ENCODE measurements at regions not wholly inside any gene's neighbourhood (a gene's known extent, or its start where the extent isn't known, plus 50 kb on each side); places are given as distances from the start of the nearest gene placed in this dataset.

- no peak for DNase-seq
- Mint-ChIP-seq H3K4me1 (no peaks in the 10 kb centered on the region), H3K27me3 (no peaks in the 10 kb centered on the region), H3K4me3 (no peak overlapping the region), H3K9me3 (peaks cover 0 to 12% (median under 1%) of the 10 kb centered on the region in 7 donors), H3K27ac (no peak overlapping the region), H3K36me3 (no peaks in the 10 kb centered on the region)
- no peak for ATAC-seq (ENCODE audit: low read depth in 2 of 2)
Measured at GRCh38 chr4:126087101-126087500, 772.3 kb downstream of the FAT4 start.

DNA sequence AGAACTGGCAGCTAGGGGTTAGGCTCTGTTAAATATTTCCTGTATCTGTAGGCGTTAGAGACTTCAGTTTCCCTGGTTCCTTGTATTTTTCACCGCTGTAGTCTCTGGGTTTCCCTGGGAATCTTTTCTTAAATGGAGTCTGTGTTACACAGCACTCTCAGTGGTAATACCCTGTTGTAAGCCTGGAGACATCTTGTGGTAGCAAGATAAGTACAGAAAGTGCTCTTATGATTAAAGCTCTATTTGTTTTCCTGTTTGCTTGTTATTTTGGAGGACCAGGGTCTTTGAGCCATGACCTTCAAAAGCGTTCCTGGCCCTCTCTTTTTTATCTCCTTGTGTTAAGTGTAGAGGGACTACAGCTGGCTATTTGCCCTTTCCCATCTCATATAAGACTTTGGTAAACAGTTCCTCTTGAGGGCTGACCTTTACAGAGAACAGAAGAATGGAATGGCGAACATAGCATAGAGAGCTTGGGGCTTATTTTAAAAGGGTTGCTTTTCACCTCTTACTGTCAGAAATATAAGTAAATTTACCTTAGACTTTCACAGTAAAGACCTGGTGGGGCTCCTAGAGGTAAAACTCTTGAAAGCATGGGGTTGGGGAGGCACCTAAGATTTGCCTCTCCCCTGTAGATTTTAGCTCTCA lies 782.5 kb downstream of the FAT4 start:
- H3K27me3 Mint-ChIP-seq, result no peaks in the 10 kb centered on the region
- DNase-seq (no peak), ATAC-seq (ENCODE audit: low read depth in 2 of 2) (no peak)
- H3K9me3 Mint-ChIP-seq, result peaks cover 0 to 8% (median 1%) of the 10 kb centered on the region in 7 donors
- no peak overlapping the region for H3K27ac Mint-ChIP-seq
- no peak overlapping the region for H3K4me3 Mint-ChIP-seq
- H3K36me3 Mint-ChIP-seq, result no peaks in the 10 kb centered on the region
- no peaks in the 10 kb centered on the region for H3K4me1 Mint-ChIP-seq

GRCh38 chr4:126106658-126107057 lies 791.9 kb downstream of the FAT4 start:
- DNase-seq, result no peak
- Mint-ChIP-seq H3K36me3 (no peaks in the 10 kb centered on the region), H3K4me1 (no peaks in the 10 kb centered on the region), H3K27ac (no peak overlapping the region), H3K27me3 (no peaks in the 10 kb centered on the region), H3K4me3 (no peak overlapping the region), H3K9me3 (peaks cover 1 to 6% (median 4%) of the 10 kb centered on the region in 7 donors)
- no peak for ATAC-seq (ENCODE audit: low read depth in 2 of 2)

DNA sequence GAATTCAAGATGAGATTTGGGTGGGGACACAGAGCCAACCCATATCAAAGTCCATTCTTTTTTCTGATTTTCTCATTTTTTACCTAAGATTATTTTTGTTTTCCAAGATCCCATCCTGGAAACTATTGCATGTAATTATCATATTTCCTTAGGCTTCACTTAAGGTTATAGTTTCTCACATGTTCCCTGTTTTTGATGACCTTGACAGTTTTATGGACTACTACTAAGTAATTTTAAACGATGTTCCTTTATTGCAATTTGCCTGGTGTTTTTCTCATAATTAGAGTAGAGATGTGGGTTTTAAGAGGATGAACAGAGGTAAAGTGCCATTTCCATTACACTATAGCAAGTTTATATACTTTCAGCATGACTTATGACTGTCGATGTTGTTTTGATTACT lies 795.1 kb downstream of the FAT4 start:
- Mint-ChIP-seq H3K4me1 (no peaks in the 10 kb centered on the region), H3K9me3 (peaks cover 6 to 21% (median 10%) of the 10 kb centered on the region in 7 donors), H3K36me3 (no peaks in the 10 kb centered on the region), H3K4me3 (no peak overlapping the region), H3K27me3 (no peaks in the 10 kb centered on the region), H3K27ac (no peak overlapping the region)
- DNase-seq (no peak), ATAC-seq (ENCODE audit: low read depth in 2 of 2) (no peak)

DNA sequence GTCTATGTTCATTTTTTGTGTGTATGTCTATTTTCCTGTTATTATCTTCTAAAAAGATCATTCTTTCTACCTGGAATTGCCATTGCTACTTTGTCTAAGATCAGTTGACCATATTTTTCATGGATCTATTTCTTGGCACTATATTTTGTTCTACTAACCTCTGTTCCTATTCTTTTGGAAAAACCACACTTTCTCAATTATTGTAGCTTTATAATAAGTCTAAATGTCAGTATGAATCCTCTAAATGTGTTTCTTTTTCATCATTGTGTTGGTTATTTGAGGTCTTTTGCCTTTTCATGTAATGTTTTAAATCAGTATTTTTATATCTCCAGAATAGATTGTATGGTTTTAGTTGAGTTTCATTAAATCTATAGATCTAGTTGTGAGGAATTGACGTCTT lies 798.3 kb downstream of the FAT4 start:
- ATAC-seq (ENCODE audit: low read depth in 2 of 2) (no peak), DNase-seq (no peak)
- H3K36me3 Mint-ChIP-seq, result no peaks in the 10 kb centered on the region
- no peaks in the 10 kb centered on the region for H3K4me1 Mint-ChIP-seq
- H3K4me3 Mint-ChIP-seq, result no peak overlapping the region
- peaks cover 10 to 32% (median 13%) of the 10 kb centered on the region in 7 donors for H3K9me3 Mint-ChIP-seq
- no peaks in the 10 kb centered on the region for H3K27me3 Mint-ChIP-seq
- H3K27ac Mint-ChIP-seq, result no peak overlapping the region

- no peak for ATAC-seq (ENCODE audit: low read depth in 2 of 2)
Measured at GRCh38 chr4:126123611-126124325, 809.0 kb downstream of the FAT4 start.

GRCh38 chr4:126124818-126125217 lies 810.1 kb downstream of the FAT4 start:
- peaks cover 0 to 3% (median 2%) of the 10 kb centered on the region in 7 donors for H3K9me3 Mint-ChIP-seq
- no peak overlapping the region for H3K27ac Mint-ChIP-seq
- no peak for ATAC-seq (ENCODE audit: low read depth in 2 of 2)
- no peaks in the 10 kb centered on the region for H3K4me1 Mint-ChIP-seq
- no peaks in the 10 kb centered on the region for H3K36me3 Mint-ChIP-seq
- DNase-seq, result no peak
- no peak overlapping the region for H3K4me3 Mint-ChIP-seq
- H3K27me3 Mint-ChIP-seq, result no peaks in the 10 kb centered on the region

More at GRCh38 chr4:126123611-126124325, 809.0 kb downstream of the FAT4 start:
- H3K27ac Mint-ChIP-seq, result no peak overlapping the region
- H3K36me3 Mint-ChIP-seq, result no peaks in the 10 kb centered on the region
- no peak for DNase-seq
- no peaks in the 10 kb centered on the region for H3K4me1 Mint-ChIP-seq
- H3K4me3 Mint-ChIP-seq, result no peak overlapping the region
- no peaks in the 10 kb centered on the region for H3K27me3 Mint-ChIP-seq
- H3K9me3 Mint-ChIP-seq, result peaks cover 0 to 3% (median 0%) of the 10 kb centered on the region in 7 donors

- Mint-ChIP-seq H3K9me3 (peaks cover 2 to 24% (median 9%) of the 10 kb centered on the region in 7 donors), H3K27ac (no peak overlapping the region), H3K4me1 (no peaks in the 10 kb centered on the region), H3K36me3 (no peaks in the 10 kb centered on the region), H3K27me3 (no peaks in the 10 kb centered on the region), H3K4me3 (no peak overlapping the region)
- ATAC-seq (ENCODE audit: low read depth in 2 of 2) (no peak), DNase-seq (no peak)
Measured at GRCh38 chr4:126130215-126130614, 815.5 kb downstream of the FAT4 start.

DNA sequence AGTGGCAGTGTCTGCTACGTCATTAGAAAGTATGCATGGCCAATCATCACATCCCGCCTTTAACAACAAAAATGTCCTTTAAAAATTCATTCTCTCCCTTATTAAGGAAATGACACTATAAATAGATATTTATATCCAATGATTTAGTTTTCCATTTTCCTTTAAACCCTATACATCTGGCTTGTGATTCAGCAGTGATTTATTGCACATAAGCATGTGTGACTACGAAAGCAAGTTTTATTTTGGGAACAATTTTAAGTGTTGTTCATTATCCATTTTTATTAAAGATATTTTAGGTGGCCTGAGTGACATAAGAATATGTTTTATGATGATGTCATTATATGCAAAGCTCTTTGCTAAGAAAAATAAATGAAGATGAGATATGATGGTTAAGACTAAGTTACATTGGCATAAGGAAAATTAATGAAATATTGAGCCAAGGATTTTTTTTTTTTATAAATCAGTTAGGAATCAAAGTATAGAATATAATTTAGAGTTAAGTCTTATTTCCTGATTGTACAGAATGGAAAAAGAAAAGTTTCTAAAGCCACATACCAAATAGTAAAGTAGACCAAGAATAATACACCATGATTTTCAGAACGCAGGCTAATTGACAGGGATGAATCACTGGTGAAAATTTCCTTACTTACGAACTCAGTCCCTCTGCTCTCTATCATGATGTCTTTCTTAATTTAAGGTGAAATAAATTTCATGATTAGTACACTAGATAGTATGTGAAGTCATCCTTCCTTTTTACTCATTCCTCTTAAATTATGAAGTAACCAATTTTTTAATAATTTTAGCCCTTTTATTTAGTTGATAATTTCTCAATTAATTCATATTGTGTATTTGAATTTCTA lies 822.4 kb downstream of the FAT4 start:
- Mint-ChIP-seq H3K9me3 (peaks cover 0 to 21% (median 3%) of the 10 kb centered on the region in 7 donors), H3K27me3 (no peaks in the 10 kb centered on the region), H3K4me1 (no peaks in the 10 kb centered on the region), H3K36me3 (no peaks in the 10 kb centered on the region), H3K4me3 (no peak overlapping the region), H3K27ac (no peak overlapping the region)
- DNase-seq, result no peak
- ATAC-seq (ENCODE audit: low read depth in 2 of 2), result no peak

GRCh38 chr4:126137782-126138170 lies 823.0 kb downstream of the FAT4 start:
- ATAC-seq (ENCODE audit: low read depth in 2 of 2), result no peak
- no peak for DNase-seq
- no peak overlapping the region for H3K4me3 Mint-ChIP-seq
- no peak overlapping the region for H3K27ac Mint-ChIP-seq
- H3K36me3 Mint-ChIP-seq, result no peaks in the 10 kb centered on the region
- H3K27me3 Mint-ChIP-seq, result no peaks in the 10 kb centered on the region
- no peaks in the 10 kb centered on the region for H3K4me1 Mint-ChIP-seq
- peaks cover 0 to 21% (median 3%) of the 10 kb centered on the region in 7 donors for H3K9me3 Mint-ChIP-seq

DNA sequence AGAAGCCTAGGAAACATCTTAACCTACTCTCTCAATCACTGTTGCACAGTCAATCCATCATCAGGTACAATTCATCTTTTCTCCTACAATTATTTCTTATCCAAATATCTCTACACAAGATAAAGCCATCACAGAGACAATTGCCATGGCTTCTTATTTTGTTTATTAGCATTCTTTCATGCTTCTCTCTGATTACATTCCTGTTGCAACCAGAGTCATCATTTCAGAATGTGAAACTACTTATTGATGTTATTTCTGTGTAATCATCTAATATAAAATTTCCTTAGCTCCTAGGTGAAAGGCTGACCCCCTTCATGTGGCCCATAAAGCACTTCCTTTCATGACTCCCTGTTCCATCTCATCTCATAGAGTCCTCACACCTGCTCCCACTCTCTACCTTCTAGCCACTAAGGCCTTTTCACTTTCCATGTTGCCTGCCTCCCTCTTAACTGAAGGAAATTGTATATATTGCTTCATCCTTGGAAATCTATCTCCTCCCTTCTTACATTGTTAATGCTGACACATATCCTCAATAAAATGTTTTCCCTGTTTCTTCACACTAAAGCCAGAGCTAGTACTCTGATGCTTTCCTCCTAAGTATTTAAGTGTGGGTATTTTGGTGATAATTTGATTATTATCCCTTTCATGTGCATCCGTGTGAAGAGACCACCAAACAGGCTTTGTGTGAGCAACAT lies 829.9 kb downstream of the FAT4 start:
- H3K36me3 Mint-ChIP-seq, result no peaks in the 10 kb centered on the region
- H3K4me3 Mint-ChIP-seq, result no peak overlapping the region
- no peaks in the 10 kb centered on the region for H3K4me1 Mint-ChIP-seq
- no peak for DNase-seq
- H3K27ac Mint-ChIP-seq, result no peak overlapping the region
- ATAC-seq (ENCODE audit: low read depth in 2 of 2), result no peak
- H3K9me3 Mint-ChIP-seq, result peaks cover 0 to 12% (median 6%) of the 10 kb centered on the region in 7 donors
- H3K27me3 Mint-ChIP-seq, result no peaks in the 10 kb centered on the region

GRCh38 chr4:126168484-126168883 lies 853.7 kb downstream of the FAT4 start:
- Mint-ChIP-seq H3K27ac (no peak overlapping the region), H3K4me3 (no peak overlapping the region), H3K4me1 (no peaks in the 10 kb centered on the region), H3K9me3 (peaks cover 0 to 7% (median 0%) of the 10 kb centered on the region in 7 donors), H3K36me3 (no peaks in the 10 kb centered on the region), H3K27me3 (no peaks in the 10 kb centered on the region)
- ATAC-seq (ENCODE audit: low read depth in 2 of 2), result no peak
- DNase-seq, result no peak

DNA sequence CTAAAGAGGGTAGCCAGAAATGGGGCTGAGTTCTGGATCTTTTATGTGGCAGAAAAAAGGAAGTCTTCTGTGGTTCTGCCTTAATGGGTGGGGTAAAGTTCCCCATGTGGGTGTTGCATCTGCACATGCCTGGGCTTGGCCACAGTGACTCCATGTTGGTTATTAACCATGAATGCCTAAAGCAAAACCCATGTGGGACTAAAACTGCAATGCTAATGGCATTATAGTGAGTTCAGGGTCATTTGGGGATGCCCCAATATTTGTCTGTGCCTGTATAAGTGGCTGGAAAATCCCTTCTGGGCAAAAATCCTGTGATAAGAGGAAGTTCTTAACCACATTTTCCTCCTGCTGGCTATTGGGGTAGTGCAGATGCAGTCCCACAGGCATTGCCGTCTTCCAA lies 857.4 kb downstream of the FAT4 start:
- DNase-seq (no peak), ATAC-seq (ENCODE audit: low read depth in 2 of 2) (no peak)
- no peaks in the 10 kb centered on the region for H3K4me1 Mint-ChIP-seq
- H3K27ac Mint-ChIP-seq, result no peak overlapping the region
- H3K36me3 Mint-ChIP-seq, result no peaks in the 10 kb centered on the region
- no peaks in the 10 kb centered on the region for H3K27me3 Mint-ChIP-seq
- no peak overlapping the region for H3K4me3 Mint-ChIP-seq
- peaks cover 0 to 7% (median 3%) of the 10 kb centered on the region in 7 donors for H3K9me3 Mint-ChIP-seq
